SJCRH30 (cell line): ENCODE measurements at regions not wholly inside any gene's neighbourhood (a gene's known extent, or its start where the extent isn't known, plus 50 kb on each side); places are given as distances from the start of the nearest gene placed in this dataset.

Source experiments
- DNase-seq, 2 experiments: peaks; one replicate each; pipeline ENCODE4 v3.0.0-alpha.2; 2015 to 2020
- H3K27ac ChIP-seq: fragments of 250-450 bp; sonication (Bioruptor Pico); 2 replicates; pipeline ENCODE4 v1.5.1; 2020; ENCODE audit warnings: mild to moderate bottlenecking, moderate library complexity
- H3K27me3 ChIP-seq: fragments of 250-450 bp; sonication (Bioruptor Pico); 2 replicates; pipeline ENCODE4 v1.5.1; 2020; ENCODE audit warnings: mild to moderate bottlenecking, moderate library complexity
- H3K36me3 ChIP-seq: fragments of 250-450 bp; sonication (Bioruptor Pico); 2 replicates; pipeline ENCODE4 v1.5.1; 2020; ENCODE audit warnings: mild to moderate bottlenecking, moderate library complexity
- H3K4me1 ChIP-seq: fragments of 250-450 bp; sonication (Bioruptor Pico); 2 replicates; pipeline ENCODE4 v1.5.1; 2020; ENCODE audit warnings: mild to moderate bottlenecking, moderate library complexity
- H3K4me3 ChIP-seq: fragments of 250-450 bp; sonication (Bioruptor Pico); 2 replicates; pipeline ENCODE4 v1.5.1; 2020; ENCODE audit warnings: mild to moderate bottlenecking, moderate library complexity
- H3K9me3 ChIP-seq: fragments of 250-450 bp; sonication (Bioruptor Pico); replicated peaks from 2 replicates; pipeline ENCODE4 v1.5.1; 2020; ENCODE audit warnings: mild to moderate bottlenecking, moderate library complexity

DNA sequence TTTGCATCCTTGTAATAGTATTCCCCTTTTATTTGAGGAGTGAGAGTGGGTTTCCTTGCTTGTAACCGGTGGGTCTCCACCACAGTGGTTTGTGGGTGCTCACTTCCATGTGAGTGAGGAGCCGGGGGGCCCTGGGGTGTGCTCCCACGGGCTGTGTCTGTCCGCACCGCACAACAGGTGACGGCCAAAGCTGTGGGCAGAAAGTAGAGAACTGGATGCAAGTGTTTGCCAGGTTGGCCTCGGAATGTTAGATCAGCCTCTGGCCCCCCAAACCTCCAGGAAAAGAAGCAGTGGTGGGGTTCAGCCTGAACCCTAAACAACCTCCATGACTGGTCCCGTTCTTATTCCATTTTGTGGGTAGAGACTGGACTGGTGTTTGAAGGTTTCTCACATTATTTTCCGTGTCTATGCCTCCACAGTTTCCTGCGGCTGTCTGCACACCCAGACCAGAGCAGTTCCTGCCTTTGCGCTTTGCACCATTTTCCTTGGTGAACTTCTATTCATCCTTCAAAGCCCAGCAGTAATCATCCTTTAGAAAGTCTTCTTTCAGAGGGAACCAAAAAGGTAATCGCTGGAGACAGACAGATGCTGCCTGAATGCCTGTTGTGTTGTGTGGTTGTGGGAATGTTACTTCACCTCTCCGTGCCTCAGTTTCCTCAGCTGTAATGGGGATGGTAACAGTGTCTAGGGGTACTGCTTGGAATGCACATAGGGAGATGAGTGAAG, 77.2 kb downstream of the MYEOV start:
- H3K4me3 ChIP-seq = no peak overlapping the region
- no peak overlapping the region for H3K27ac ChIP-seq
- no peaks in the 10 kb centered on the region for H3K27me3 ChIP-seq
- H3K4me1 ChIP-seq = peaks cover 14% of the 10 kb centered on the region
- no peak for DNase-seq
- H3K9me3 ChIP-seq = peaks cover 3% of the 10 kb centered on the region; the same call in 1 of the 2 replicates
- no peaks in the 10 kb centered on the region for H3K36me3 ChIP-seq

GRCh38 chr11:69371731-69372588, 78.0 kb downstream of the MYEOV start:
- no peak for DNase-seq
- Histone ChIP-seq H3K27me3 (no peaks in the 10 kb centered on the region), H3K27ac (no peak overlapping the region), H3K36me3 (no peaks in the 10 kb centered on the region), H3K4me1 (peaks cover 14% of the 10 kb centered on the region), H3K9me3 (peaks cover 3% of the 10 kb centered on the region; the same call in 1 of the 2 replicates), H3K4me3 (no peak overlapping the region)

DNA sequence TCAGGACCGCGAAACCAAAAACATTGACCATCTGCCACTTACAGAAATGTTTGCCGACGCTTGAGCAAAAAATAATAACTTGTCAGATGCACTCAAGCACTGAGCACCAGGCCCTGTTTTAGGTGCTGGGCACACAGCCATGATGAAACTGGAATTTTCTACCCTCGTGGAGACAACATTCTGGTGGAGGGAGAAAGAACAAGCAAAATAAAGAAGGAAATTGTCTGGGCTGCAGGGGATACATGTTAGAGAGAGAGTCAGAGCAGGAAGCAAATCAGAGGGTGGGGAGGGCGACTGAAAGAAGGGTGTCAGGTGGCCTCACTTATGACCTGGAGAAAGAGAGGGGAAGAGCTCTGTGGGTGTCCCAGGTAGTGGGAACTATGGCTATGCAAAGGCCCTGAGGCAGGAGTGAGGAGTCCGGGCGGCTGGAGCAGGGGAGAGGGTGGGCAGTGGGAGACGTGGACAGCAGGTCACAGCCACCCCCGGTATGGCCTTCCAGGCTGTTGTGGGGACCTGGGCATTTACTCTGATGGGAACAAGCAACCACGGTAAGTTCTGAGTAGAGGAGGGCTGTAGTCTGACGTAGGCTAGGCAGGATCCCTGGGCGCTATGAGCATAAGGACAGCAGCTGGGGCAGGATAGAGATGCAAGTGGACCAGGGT, 78.8 kb downstream of the MYEOV start:
- Histone ChIP-seq H3K36me3 (no peaks in the 10 kb centered on the region), H3K4me1 (peaks cover 14% of the 10 kb centered on the region), H3K27ac (no peak overlapping the region), H3K9me3 (peaks cover 3% of the 10 kb centered on the region; the same call in 1 of the 2 replicates), H3K27me3 (no peaks in the 10 kb centered on the region), H3K4me3 (no peak overlapping the region)
- no peak for DNase-seq

GRCh38 chr11:69373251-69373635, 79.3 kb downstream of the MYEOV start:
- peaks cover 3% of the 10 kb centered on the region; the same call in 1 of the 2 replicates for H3K9me3 ChIP-seq
- H3K27me3 ChIP-seq = no peaks in the 10 kb centered on the region
- H3K4me1 ChIP-seq = peaks cover 14% of the 10 kb centered on the region
- H3K27ac ChIP-seq = no peak overlapping the region
- DNase-seq = no peak
- H3K36me3 ChIP-seq = no peaks in the 10 kb centered on the region
- no peak overlapping the region for H3K4me3 ChIP-seq

GRCh38 chr11:69374110-69374945, 80.4 kb downstream of the MYEOV start:
- DNase-seq = peak; percentile 60 to 70
- Histone ChIP-seq H3K36me3 (no peaks in the 10 kb centered on the region), H3K27ac (no peak overlapping the region), H3K4me1 (peaks cover 14% of the 10 kb centered on the region), H3K4me3 (no peak overlapping the region), H3K9me3 (0 out of 2 replicates have a peak, but pooled peaks cover 3% of the 10 kb centered on the region), H3K27me3 (no peaks in the 10 kb centered on the region)

- no peak overlapping the region for H3K27ac ChIP-seq
- no peak for DNase-seq
Observed at GRCh38 chr11:69374946-69375310, 81.0 kb downstream of the MYEOV start.

DNA sequence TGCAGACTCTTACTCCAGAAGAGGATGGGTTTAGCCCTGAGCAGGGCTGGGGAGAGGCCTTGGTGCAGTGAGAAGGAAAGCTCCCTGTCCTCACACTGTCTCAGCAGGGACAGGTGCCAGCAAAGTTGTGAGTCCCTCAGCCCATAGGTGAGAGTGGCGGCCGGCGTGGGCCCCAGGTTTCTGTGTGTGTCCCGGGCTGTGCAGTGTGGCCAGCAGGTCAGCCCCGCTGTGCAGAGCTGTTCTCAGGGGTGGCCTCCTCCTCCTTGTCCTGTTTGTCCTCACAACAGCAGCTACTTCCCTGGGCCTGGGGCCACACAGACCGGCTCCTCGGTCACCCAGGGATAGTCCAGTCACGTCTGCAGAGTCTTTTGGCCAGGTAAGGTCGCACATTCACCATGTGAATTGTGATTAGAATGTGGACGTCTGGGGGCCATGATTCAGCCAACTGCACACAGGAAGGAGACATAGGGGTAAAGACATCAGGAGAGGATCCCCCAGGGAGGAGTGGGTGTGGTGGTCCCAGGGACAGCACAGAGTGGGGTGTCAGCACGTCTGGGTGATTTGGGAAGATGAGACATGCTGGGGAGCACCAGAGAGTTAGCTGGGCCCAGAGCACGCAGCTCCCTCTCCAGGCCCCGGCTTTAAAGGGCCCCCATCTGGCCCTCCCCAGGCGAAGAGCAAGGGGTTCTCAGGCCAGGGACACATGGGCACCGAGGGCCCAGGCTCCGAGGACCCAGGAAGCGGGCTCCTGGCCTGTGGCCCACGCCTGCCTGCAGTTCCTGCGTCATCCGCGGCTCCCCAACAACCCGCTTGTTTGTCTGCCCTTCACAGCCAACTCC, 81.6 kb downstream of the MYEOV start:
- DNase-seq = no peak
- H3K4me3 ChIP-seq = no peak overlapping the region
- H3K4me1 ChIP-seq = peaks cover 16% of the 10 kb centered on the region
- no peaks in the 10 kb centered on the region for H3K36me3 ChIP-seq
- H3K27ac ChIP-seq = no peak overlapping the region
- H3K27me3 ChIP-seq = no peaks in the 10 kb centered on the region
- no peaks in the 10 kb centered on the region for H3K9me3 ChIP-seq

More at GRCh38 chr11:69374946-69375310, 81.0 kb downstream of the MYEOV start:
- Histone ChIP-seq H3K4me3 (no peak overlapping the region), H3K9me3 (no peaks in the 10 kb centered on the region), H3K4me1 (peaks cover 14% of the 10 kb centered on the region), H3K36me3 (no peaks in the 10 kb centered on the region), H3K27me3 (no peaks in the 10 kb centered on the region)

- H3K27ac ChIP-seq = no peak overlapping the region
Observed at GRCh38 chr11:69376155-69377028, 82.4 kb downstream of the MYEOV start.

GRCh38 chr11:69377029-69377952, 83.3 kb downstream of the MYEOV start:
- no peaks in the 10 kb centered on the region for H3K36me3 ChIP-seq
- DNase-seq = no peak
- H3K27ac ChIP-seq = no peak overlapping the region
- H3K9me3 ChIP-seq = no peaks in the 10 kb centered on the region
- H3K27me3 ChIP-seq = no peaks in the 10 kb centered on the region
- peaks cover 31% of the 10 kb centered on the region for H3K4me1 ChIP-seq
- H3K4me3 ChIP-seq = no peak overlapping the region

More at GRCh38 chr11:69376155-69377028, 82.4 kb downstream of the MYEOV start:
- Histone ChIP-seq H3K4me3 (no peak overlapping the region), H3K27me3 (no peaks in the 10 kb centered on the region), H3K9me3 (no peaks in the 10 kb centered on the region), H3K4me1 (peaks cover 24% of the 10 kb centered on the region), H3K36me3 (no peaks in the 10 kb centered on the region)
- no peak for DNase-seq

- H3K36me3 ChIP-seq = no peaks in the 10 kb centered on the region
Observed at GRCh38 chr11:69377953-69378302, 84.0 kb downstream of the MYEOV start.

GRCh38 chr11:69378303-69379141, 84.6 kb downstream of the MYEOV start:
- Histone ChIP-seq H3K27ac (no peak overlapping the region), H3K9me3 (no peaks in the 10 kb centered on the region), H3K4me1 (peaks cover 36% of the 10 kb centered on the region), H3K36me3 (no peaks in the 10 kb centered on the region), H3K4me3 (no peak overlapping the region), H3K27me3 (no peaks in the 10 kb centered on the region)
- DNase-seq = no peak

More at GRCh38 chr11:69377953-69378302, 84.0 kb downstream of the MYEOV start:
- Histone ChIP-seq H3K27ac (no peak overlapping the region), H3K27me3 (no peaks in the 10 kb centered on the region), H3K4me1 (peaks cover 36% of the 10 kb centered on the region), H3K4me3 (no peak overlapping the region), H3K9me3 (no peaks in the 10 kb centered on the region)
- no peak for DNase-seq
